ENCODE measurements at regions not wholly inside any gene's neighbourhood (a gene's known extent, or its start where the extent isn't known, plus 50 kb on each side); places are given as distances from the start of the nearest gene placed in this dataset.

DNA sequence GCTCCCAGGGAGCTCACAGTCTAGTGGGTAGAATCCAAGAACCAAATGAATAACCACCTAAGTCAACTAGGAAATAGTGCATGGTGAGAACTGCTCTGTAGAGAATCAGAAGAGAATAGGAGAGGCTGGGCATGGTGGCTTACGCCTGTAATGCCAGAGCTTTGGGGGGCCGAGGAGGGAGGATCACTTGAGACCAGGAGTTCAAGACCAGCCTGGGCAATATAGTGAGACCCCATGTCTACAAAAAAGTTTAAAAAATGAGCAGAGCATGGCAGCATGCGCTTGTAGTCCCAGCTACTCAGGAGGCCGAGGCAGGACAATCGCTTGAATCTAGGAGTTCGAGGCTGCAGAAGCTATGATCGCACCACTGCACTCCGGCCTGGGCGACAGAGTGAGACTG, 122.3 kb upstream of the IRF2BP2 start:
- no peak for TF ChIP-seq CTCF (IDR thresholded peaks at IDR 0.05)
- TF ChIP-seq POLR2A (IDR thresholded peaks at IDR 0.05) = no peak
